Uterus (tissue), 3 donors: ENCODE measurements at regions not wholly inside any gene's neighbourhood (a gene's known extent, or its start where the extent isn't known, plus 50 kb on each side); places are given as distances from the start of the nearest gene placed in this dataset.

Source experiments
- DNase-seq, 2 donors: peaks; one replicate each; pipeline ENCODE4 v3.0.0-alpha.2; 2019 to 2020
- H3K27ac ChIP-seq, 2 donors: fragments of 200-600 bp; sonication (generic); 1 replicate in 1 of 2; 2 replicates in 1 of 2; pipeline ENCODE4 v1.5.1; 2016 to 2018
- H3K27me3 ChIP-seq, 2 donors: fragments of 200-600 bp; sonication (generic); one replicate each; pipeline ENCODE4 v1.5.1; 2018 to 2019; ENCODE audit warnings: control low read depth in 1 of 2
- H3K36me3 ChIP-seq, 2 donors: fragments of 200-600 bp; sonication (generic); one replicate each; pipeline ENCODE4 v1.5.1; 2019; ENCODE audit warnings: control low read depth in 1 of 2
- H3K4me1 ChIP-seq, 2 donors: fragments of 200-600 bp; sonication (generic); one replicate each; pipeline ENCODE4 v1.5.1; 2018 to 2019; ENCODE audit warnings: control low read depth in 1 of 2
- H3K4me3 ChIP-seq, 2 donors: fragments of 200-600 bp; sonication (generic); 1 replicate in 1 of 2; 2 replicates in 1 of 2; pipeline ENCODE4 v1.5.1; 2018 to 2019; ENCODE audit warnings: mild to moderate bottlenecking in 1 of 2
- H3K9me3 ChIP-seq, 2 donors: fragments of 200-600 bp; sonication (generic); one replicate each; pipeline ENCODE4 v1.5.1; 2019; ENCODE audit warnings: control low read depth in 1 of 2
- CTCF ChIP-seq, 4 experiments: fragments of 200-600 bp in 2 of 4; fragments of 450-650 bp in 2 of 4; sonication (generic) in 2 of 4; IDR thresholded peaks; one replicate each; pipeline ENCODE4 v1.5.1; 2016 to 2019; ENCODE audit warnings: antibody characterized with exemption in 4 of 4, mild to moderate bottlenecking in 2 of 4, moderate library complexity in 1 of 4
- POLR2A ChIP-seq, 2 donors: fragments of 450-650 bp; IDR thresholded peaks; one replicate each; pipeline ENCODE4 v1.6.1; 2016; ENCODE audit warnings: antibody characterized with exemption in 2 of 2, mild to moderate bottlenecking in 1 of 2, moderate library complexity in 1 of 2
- intact Hi-C: fragments of 100-400 bp; cut with DNase I; formaldehyde crosslinking; loops from one replicate; pipeline ENCODE4 v1.15.1; 2023; ENCODE audit warnings: low total_unique reads
- donor health status: DM: yes; HTN: yes; CAD: no.

DNA sequence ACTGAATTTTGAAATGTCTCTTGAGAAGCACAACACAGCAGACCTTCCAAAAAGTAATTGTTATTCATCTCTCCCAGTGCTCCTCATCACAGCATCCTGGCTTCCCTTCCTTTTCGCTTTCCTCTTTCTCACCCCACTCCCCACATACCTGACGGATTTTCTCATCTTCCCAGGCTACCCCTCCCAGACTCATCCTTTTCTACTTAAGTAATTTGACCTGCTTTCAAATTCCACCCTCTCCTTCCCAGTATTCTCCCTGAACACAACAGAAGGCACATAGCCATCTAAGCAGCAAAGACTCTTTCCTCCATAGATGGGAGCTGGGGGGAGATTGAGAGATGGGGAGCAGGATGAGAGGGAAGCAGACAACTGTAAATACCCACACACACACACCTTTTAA lies 187.1 kb upstream of the STT3B start:
- no peak for TF ChIP-seq POLR2A (IDR thresholded peaks at IDR 0.05)
- H3K36me3 ChIP-seq, result no peaks in the 10 kb centered on the region
- no peak overlapping the region for H3K27ac ChIP-seq
- no peaks in the 10 kb centered on the region for H3K27me3 ChIP-seq
- intact Hi-C loops, result no loop called here
- no peak overlapping the region for H3K4me3 ChIP-seq
- H3K9me3 ChIP-seq, result no peaks in the 10 kb centered on the region
- DNase-seq, result no peak
- no peaks in the 10 kb centered on the region for H3K4me1 ChIP-seq

DNA sequence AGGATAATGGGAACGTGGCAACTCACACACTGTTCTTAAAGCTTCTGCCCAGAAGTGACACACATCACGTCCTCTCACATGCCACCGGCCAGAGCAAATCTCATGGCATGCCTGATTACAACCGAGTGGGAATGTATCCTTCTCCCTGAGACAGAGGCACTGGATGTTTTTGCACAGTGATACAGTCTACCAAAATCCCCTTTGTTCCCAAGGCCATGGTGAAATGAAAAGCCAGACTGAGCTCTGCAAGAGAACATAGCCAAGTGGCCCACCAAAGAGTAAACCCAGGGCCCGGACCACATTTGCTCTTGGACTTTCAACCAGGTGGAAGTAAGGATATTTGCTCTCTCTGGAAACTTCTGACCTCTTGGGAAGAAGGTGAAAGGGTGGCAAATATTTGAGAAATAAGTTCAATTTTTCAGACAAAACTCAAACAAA lies 186.2 kb upstream of the STT3B start:
- no peaks in the 10 kb centered on the region for H3K9me3 ChIP-seq
- no peak for TF ChIP-seq POLR2A (IDR thresholded peaks at IDR 0.05)
- no peak overlapping the region for H3K27ac ChIP-seq
- DNase-seq, result no peak
- no peak overlapping the region for H3K4me3 ChIP-seq
- intact Hi-C loops, result no loop called here
- H3K4me1 ChIP-seq, result no peaks in the 10 kb centered on the region
- no peaks in the 10 kb centered on the region for H3K36me3 ChIP-seq
- H3K27me3 ChIP-seq, result no peaks in the 10 kb centered on the region

- H3K9me3 ChIP-seq, result no peaks in the 10 kb centered on the region
- no peak overlapping the region for H3K27ac ChIP-seq
- intact Hi-C loops, result no loop called here
- no peak for DNase-seq
- H3K27me3 ChIP-seq, result no peaks in the 10 kb centered on the region
- TF ChIP-seq CTCF (IDR thresholded peaks at IDR 0.05), result no peak
- TF ChIP-seq POLR2A (IDR thresholded peaks at IDR 0.05), result no peak
- H3K4me3 ChIP-seq, result no peak overlapping the region
- no peaks in the 10 kb centered on the region for H3K4me1 ChIP-seq
- H3K36me3 ChIP-seq, result no peaks in the 10 kb centered on the region
These were observed 183.6 kb upstream of the STT3B start for GRCh38 chr3:31349001-31349748.

DNA sequence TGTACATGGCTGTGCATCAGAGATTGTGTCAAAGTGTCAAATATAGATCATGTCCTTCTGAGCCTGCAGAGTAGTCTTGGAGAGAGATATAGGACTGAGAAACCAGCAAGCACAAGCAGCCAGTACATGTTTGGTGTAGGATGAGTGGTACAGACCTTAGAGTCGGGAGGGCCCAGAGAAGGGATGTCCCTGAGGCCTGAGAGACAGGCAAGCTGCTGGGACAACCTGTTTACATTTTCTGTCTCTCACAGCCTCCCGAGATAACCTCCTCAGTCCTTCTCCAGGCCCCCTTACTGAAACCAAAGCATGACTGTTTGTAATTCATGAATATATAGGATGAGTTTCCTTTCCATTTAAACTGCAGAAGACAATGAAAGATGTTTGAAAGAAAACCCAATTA lies 182.4 kb upstream of the STT3B start:
- intact Hi-C loops, result no loop called here
- H3K4me1 ChIP-seq, result no peaks in the 10 kb centered on the region
- no peaks in the 10 kb centered on the region for H3K9me3 ChIP-seq
- TF ChIP-seq POLR2A (IDR thresholded peaks at IDR 0.05) (no peak), CTCF (IDR thresholded peaks at IDR 0.05) (no peak)
- no peaks in the 10 kb centered on the region for H3K36me3 ChIP-seq
- DNase-seq, result no peak
- H3K4me3 ChIP-seq, result no peak overlapping the region
- no peak overlapping the region for H3K27ac ChIP-seq
- H3K27me3 ChIP-seq, result no peaks in the 10 kb centered on the region

GRCh38 chr3:31352331-31352730 lies 180.4 kb upstream of the STT3B start:
- Histone ChIP-seq H3K36me3 (no peaks in the 10 kb centered on the region), H3K9me3 (no peaks in the 10 kb centered on the region), H3K27me3 (no peaks in the 10 kb centered on the region), H3K27ac (no peak overlapping the region), H3K4me1 (no peaks in the 10 kb centered on the region), H3K4me3 (no peak overlapping the region)
- no peak for DNase-seq
- TF ChIP-seq POLR2A (IDR thresholded peaks at IDR 0.05), result no peak
- TF ChIP-seq CTCF (IDR thresholded peaks at IDR 0.05), result no peak
- intact Hi-C loops, result no loop called here

GRCh38 chr3:31353166-31353565 lies 179.6 kb upstream of the STT3B start:
- Histone ChIP-seq H3K4me3 (no peak overlapping the region), H3K27ac (no peak overlapping the region), H3K4me1 (no peaks in the 10 kb centered on the region), H3K36me3 (no peaks in the 10 kb centered on the region), H3K9me3 (no peaks in the 10 kb centered on the region), H3K27me3 (no peaks in the 10 kb centered on the region)
- TF ChIP-seq CTCF (IDR thresholded peaks at IDR 0.05) (no peak), POLR2A (IDR thresholded peaks at IDR 0.05) (no peak)
- no peak for DNase-seq
- intact Hi-C loops, result no loop called here
